GM12873 (cell line): ENCODE measurements at regions not wholly inside any gene's neighbourhood (a gene's known extent, or its start where the extent isn't known, plus 50 kb on each side); places are given as distances from the start of the nearest gene placed in this dataset.

ENCODE experiments used
- TF ChIP-seq, protein P1 (sequence below): IDR thresholded peaks from 2 replicates; pipeline ENCODE4 v1.5.1; 2012; ENCODE audit warnings: low read depth, mild to moderate bottlenecking, moderate library complexity, low read length, control low read depth; ENCODE audit not compliant: insufficient read depth; ENCODE audit errors: missing control alignments

DNA sequence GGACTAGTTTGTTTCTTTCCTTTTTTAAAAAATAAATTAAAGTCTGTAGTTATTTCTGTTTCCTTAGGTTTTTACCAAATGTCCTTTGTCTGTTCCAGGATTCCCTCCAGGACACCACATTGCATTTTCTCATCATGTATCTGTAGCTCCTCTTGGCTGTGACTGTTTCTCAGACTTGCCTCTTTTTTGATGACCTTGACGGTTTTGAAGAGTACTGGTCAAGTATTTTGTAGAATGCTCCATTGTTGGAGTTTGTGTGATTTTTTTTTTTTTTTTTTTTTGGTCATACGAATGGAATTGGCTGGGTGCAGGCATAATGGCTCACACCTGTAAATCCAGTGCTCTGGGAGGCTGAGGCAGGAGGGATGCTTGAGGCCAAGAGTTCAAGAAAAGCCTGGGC, 127.1 kb upstream of the BMPER start:
- TF ChIP-seq, protein P1, sequence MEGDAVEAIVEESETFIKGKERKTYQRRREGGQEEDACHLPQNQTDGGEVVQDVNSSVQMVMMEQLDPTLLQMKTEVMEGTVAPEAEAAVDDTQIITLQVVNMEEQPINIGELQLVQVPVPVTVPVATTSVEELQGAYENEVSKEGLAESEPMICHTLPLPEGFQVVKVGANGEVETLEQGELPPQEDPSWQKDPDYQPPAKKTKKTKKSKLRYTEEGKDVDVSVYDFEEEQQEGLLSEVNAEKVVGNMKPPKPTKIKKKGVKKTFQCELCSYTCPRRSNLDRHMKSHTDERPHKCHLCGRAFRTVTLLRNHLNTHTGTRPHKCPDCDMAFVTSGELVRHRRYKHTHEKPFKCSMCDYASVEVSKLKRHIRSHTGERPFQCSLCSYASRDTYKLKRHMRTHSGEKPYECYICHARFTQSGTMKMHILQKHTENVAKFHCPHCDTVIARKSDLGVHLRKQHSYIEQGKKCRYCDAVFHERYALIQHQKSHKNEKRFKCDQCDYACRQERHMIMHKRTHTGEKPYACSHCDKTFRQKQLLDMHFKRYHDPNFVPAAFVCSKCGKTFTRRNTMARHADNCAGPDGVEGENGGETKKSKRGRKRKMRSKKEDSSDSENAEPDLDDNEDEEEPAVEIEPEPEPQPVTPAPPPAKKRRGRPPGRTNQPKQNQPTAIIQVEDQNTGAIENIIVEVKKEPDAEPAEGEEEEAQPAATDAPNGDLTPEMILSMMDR, result no peak

DNA sequence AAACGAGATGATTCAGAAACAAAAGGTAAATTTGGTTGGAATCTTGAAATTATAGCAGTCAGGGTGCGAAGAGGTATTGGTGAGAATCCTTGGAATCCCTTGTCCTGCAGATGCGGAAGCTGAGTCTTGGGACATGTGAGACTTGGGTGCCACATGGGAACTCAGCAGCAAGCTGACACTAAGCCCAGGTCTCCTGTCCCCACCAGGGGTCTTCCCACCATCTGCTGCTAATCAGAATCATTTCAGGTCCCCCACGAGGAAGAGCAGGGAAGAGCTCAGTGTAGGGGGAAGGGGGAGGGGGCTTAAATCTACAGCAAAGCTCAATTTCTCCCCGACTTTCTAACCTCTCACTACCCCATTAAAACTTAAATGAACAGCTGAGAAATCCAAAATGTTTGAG, 126.1 kb upstream of the BMPER start:
- TF ChIP-seq, protein P1, result no peak

DNA sequence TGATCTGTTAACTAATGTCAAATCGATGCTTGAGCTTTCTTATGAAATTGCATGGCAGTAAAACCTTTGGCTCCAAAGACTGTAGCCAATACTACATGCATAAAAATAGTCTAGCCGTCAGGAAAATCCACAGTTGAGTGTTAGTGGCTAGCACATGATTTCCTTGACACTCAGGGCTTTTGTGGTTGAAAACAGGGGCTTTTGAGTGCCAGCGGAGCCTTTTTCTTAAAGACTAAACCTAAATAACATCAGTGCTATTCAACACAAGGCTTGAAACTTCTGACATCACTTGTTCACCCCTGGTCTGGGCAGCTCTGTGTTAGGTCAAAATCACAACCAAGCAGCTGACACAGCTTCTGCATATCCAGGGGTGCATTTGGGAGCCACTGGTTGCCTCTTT, 124.2 kb upstream of the BMPER start:
- TF ChIP-seq, protein P1, result no peak

DNA sequence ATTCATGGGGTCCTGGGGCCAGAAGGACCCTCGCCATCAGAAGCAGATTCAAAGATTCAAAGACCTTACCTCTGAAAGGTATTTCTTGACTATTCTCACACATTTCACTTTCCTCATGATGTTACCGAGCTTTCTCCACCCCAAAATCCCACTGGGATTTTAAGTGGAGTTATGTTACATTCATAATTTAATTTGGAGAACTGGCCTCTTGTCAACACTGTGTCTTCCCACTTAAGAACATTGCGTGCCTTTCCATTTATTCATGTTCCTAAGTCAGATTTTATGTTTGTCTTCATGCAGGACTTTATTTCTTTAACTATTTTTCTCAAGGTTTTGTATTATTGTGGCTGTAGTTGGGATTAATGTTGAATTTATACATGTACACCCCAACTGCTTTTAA, 123.5 kb upstream of the BMPER start:
- TF ChIP-seq, protein P1, result no peak

DNA sequence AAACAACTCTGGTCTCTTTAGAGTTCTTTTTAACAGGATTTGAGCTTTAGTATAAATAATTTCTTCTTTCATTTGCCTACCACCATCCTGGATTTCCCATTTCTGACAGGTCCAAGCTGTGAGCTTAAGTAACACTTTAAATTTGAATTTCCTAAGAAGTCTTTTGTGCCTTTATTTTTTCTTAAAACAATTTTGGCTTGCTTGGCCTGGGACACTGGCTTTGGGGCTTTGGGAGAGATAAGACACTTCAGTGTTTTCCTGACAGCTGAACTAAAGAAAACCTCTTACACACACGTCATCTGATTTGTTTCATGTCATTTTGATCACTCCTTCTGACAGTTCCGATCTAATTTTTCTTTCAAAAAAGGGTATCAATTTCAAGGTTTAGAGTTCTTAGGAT, 121.3 kb upstream of the BMPER start:
- TF ChIP-seq, protein P1, result no peak

DNA sequence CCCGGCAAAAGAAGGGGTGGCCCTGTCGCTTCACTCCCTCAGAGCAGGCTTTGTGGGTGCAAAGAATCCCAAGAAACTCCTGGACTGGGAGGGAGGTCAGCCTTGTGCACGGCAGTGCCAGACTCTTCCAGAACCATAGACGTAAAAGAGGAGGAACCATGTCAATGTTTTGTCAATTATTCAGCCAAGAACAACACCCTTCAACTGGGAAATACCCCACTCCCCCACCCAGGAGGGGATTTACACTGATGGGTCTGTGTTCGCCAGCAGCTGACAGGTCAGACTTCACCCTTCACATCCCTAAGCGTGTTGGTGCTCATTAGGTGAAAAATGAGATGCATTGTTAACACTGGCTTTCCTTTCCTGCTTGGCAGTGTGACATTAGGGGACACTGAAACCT, 116.8 kb upstream of the BMPER start:
- TF ChIP-seq, protein P1, result no peak

DNA sequence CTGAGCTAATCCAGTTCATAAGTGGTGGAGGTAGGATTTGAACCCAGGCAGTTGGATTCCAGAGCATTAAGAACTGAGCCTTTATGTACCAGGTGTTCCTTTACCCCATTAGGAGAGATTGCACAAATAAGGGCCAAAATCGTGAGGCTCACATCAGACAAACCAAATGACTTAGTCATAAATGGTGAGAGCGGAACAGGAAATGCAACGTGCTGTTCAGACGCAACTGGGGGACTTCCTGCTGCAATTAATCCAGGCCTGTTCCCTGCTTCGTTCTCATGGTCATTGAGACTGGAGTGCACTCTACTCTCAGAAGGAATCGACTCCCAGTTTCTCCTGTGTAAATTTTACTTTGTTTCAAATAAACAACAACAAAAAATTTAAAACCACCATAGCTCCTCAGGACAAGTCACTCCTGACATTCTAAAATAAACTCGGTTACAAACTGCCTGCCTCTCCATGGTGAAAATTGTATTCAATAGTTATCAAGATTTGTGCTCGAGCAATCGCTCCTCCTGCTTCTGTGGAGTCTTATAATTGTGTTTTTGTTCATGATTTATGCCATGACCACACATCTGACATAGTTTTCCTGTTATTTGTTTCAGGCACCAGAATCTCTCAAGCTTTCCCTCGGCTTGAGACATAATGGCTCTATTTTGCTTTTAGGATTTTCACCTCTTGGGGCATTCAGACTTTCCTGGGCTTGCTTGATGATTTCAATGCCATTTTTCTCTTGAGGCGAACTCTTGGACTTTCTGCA, 115.3 kb upstream of the BMPER start:
- TF ChIP-seq, protein P1, result no peak
